Lower lobe of right lung (tissue), 2 donors: ENCODE measurements at regions not wholly inside any gene's neighbourhood (a gene's known extent, or its start where the extent isn't known, plus 50 kb on each side); places are given as distances from the start of the nearest gene placed in this dataset.

Source experiments
- ATAC-seq, 2 donors: fragments of 200-7000 bp; cut with Tn5 transposase; one replicate each; pipeline ENCODE4 v1.9.1; 2020 to 2022; ENCODE audit warnings: mild to moderate bottlenecking in 2 of 2, moderate library complexity in 2 of 2
- DNase-seq: peaks from one replicate; pipeline ENCODE4 v3.0.0-alpha.2; 2020
- H3K27ac ChIP-seq: fragments of 200-600 bp; one replicate; pipeline ENCODE4 v1.8.0; 2022
- H3K27me3 ChIP-seq: fragments of 200-600 bp; one replicate; pipeline ENCODE4 v1.8.0; 2022; ENCODE audit warnings: low read depth
- H3K36me3 ChIP-seq: fragments of 200-600 bp; one replicate; pipeline ENCODE4 v1.8.0; 2022; ENCODE audit warnings: mild to moderate bottlenecking
- H3K4me1 ChIP-seq: fragments of 200-600 bp; one replicate; pipeline ENCODE4 v1.8.0; 2022
- H3K4me3 ChIP-seq: fragments of 200-600 bp; one replicate; pipeline ENCODE4 v1.8.0; 2022; ENCODE audit warnings: mild to moderate bottlenecking
- H3K9me3 ChIP-seq: fragments of 200-600 bp; one replicate; pipeline ENCODE4 v1.8.0; 2022
- CTCF ChIP-seq: fragments of 200-600 bp; IDR thresholded peaks from one replicate; pipeline ENCODE4 v1.8.0; 2022; ENCODE audit warnings: antibody characterized with exemption, mild to moderate bottlenecking
- intact Hi-C: fragments of 100-400 bp; cut with DNase I; formaldehyde crosslinking; loops from one replicate; pipeline ENCODE4 v1.11.0; 2022
- donor health status: DM: no; HTN: yes; CAD: no; lungs with severe emphysema.

- H3K36me3 ChIP-seq, result no peaks in the 10 kb centered on the region
- no peak overlapping the region for H3K27ac ChIP-seq
- no peak overlapping the region for H3K4me3 ChIP-seq
- DNase-seq (no peak), ATAC-seq (no peak)
- no peaks in the 10 kb centered on the region for H3K4me1 ChIP-seq
- intact Hi-C loops, result no loop called here
- no peak for TF ChIP-seq CTCF
- no peaks in the 10 kb centered on the region for H3K27me3 ChIP-seq
- no peaks in the 10 kb centered on the region for H3K9me3 ChIP-seq
These were observed 231.2 kb upstream of the IRX1 start for GRCh38 chr5:3364433-3364832.

- no peak for TF ChIP-seq CTCF
- no peak overlapping the region for H3K4me3 ChIP-seq
- H3K27ac ChIP-seq, result no peak overlapping the region
- no peaks in the 10 kb centered on the region for H3K27me3 ChIP-seq
- H3K4me1 ChIP-seq, result no peaks in the 10 kb centered on the region
- ATAC-seq (no peak), DNase-seq (no peak)
- no peaks in the 10 kb centered on the region for H3K36me3 ChIP-seq
- intact Hi-C loops, result no loop called here
- no peaks in the 10 kb centered on the region for H3K9me3 ChIP-seq
These were observed 233.1 kb upstream of the IRX1 start for GRCh38 chr5:3362606-3362910.

- DNase-seq (no peak), ATAC-seq (no peak)
- H3K4me1 ChIP-seq, result no peaks in the 10 kb centered on the region
- intact Hi-C loops, result no loop called here
- H3K27ac ChIP-seq, result no peak overlapping the region
- H3K4me3 ChIP-seq, result no peak overlapping the region
- no peak for TF ChIP-seq CTCF
- no peaks in the 10 kb centered on the region for H3K36me3 ChIP-seq
- no peaks in the 10 kb centered on the region for H3K9me3 ChIP-seq
- H3K27me3 ChIP-seq, result no peaks in the 10 kb centered on the region
These were observed 233.6 kb upstream of the IRX1 start for GRCh38 chr5:3361811-3362605.

GRCh38 chr5:3359642-3360041 is 236.0 kb upstream of the IRX1 start:
- TF ChIP-seq CTCF, result no peak
- Histone ChIP-seq H3K9me3 (no peaks in the 10 kb centered on the region), H3K4me1 (no peaks in the 10 kb centered on the region), H3K27me3 (no peaks in the 10 kb centered on the region), H3K4me3 (no peak overlapping the region), H3K27ac (no peak overlapping the region), H3K36me3 (no peaks in the 10 kb centered on the region)
- intact Hi-C loops, result no loop called here
- no peak for ATAC-seq
- no peak for DNase-seq

- H3K4me1 ChIP-seq, result no peaks in the 10 kb centered on the region
- no peak for DNase-seq
- ATAC-seq, result no peak
- no peaks in the 10 kb centered on the region for H3K27me3 ChIP-seq
- intact Hi-C loops, result no loop called here
- H3K4me3 ChIP-seq, result no peak overlapping the region
- H3K9me3 ChIP-seq, result no peaks in the 10 kb centered on the region
- H3K36me3 ChIP-seq, result no peaks in the 10 kb centered on the region
- H3K27ac ChIP-seq, result no peak overlapping the region
- TF ChIP-seq CTCF, result no peak
These were observed 238.3 kb upstream of the IRX1 start for GRCh38 chr5:3357291-3357690.
